ENCODE measurements at regions not wholly inside any gene's neighbourhood (a gene's known extent, or its start where the extent isn't known, plus 50 kb on each side); places are given as distances from the start of the nearest gene placed in this dataset.
"Not testable (repeated sequence)": the region's sequence is repeated elsewhere in the genome, so short reads cannot be mapped to it uniquely, and the experiment has no call there.

DNA sequence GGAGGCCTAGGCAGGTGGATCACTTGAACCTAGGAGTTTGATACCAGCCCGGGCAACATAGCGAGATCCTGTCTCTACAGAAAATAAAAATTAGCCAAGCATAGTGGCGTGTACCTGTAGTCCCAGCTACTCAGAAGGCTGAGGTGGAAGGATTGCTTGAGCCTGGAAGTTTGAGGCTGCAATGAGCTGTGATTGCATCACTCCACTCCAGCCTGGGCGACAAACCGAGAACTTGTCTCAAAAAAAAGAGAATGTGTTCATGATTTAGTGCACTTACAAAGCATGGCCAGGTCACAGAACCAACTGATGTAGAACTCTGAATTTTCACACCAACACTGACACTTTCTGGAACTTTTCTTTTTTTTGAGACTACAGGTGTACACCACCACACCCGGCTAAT, 182.7 kb downstream of the ZFP64 start:
- no peak for DNase-seq (ENCODE audit: low read depth in 2 of 2)

DNA sequence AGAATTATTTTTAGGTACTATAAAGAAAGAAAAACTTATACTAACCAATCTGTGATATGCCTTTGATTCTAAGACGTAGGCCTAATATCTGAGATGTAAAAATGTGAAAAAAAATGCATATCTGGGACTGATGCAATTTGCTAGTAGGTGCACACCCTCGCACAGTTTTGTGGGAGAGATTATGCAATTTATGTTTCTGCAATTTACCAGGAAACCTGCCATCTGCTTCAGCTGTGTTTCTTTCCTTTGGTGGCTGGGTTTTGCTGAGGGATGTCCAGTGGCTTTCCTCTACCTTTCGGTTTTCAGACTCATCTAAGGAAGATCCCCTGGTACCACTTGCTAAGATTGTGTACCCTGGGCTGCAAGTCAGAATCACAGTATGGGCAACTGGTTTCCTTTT, 186.9 kb downstream of the ZFP64 start:
- DNase-seq (ENCODE audit: low read depth in 2 of 2): no peak

GRCh38 chr20:52004018-52004417, 187.6 kb downstream of the ZFP64 start:
- no peak for DNase-seq (ENCODE audit: low read depth in 2 of 2)

DNA sequence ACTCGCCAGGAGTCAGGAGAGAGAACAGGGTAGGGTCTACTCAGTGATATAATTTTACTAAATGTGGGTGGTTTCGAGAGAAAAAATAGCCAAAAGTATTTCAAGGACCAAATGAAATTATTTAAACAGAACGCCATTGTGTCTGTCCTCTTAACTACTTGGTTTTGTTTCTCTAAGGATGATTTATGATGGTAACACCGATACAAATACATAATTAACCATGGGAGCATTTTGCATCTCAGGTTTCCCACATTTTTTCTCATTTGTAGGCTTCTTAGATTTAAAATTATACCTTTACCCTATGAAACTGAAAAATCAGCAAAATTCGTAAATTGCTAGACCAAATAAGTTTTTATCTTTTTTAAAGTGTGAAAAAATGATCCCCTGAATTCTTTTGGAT, 188.2 kb downstream of the ZFP64 start:
- DNase-seq (ENCODE audit: low read depth in 2 of 2): no peak

DNA sequence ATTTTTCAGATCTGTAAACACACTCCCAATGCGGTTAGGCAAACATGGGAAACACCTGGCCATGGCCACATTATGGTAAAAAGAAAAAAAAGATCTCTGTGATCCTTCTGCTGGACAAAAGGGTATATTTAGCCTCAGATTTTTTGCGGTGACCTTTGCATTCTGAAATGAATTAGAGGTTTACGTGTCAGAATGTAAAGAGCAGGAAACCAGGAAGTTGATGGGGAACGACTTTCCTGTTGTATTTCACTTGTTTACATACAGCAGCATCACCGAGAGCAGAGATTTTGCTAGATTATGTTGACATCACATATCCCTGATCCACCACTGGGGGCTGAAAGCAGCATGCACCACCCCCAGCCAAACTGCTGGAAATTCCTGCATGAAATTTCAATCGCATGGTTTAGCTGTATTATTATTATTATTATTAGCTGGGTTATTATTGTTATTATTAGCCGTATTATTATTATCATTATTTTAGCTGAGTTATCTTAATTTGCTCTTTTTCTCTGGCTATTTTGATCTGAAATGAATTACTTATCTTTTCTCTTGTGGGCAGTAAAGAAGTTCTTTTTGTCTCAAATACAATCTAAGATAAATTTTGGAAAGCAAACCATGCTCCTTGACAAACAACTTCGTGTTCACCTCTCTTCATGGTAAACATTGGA, 189.4 kb downstream of the ZFP64 start:
- DNase-seq (ENCODE audit: low read depth in 2 of 2): peak; percentile 95 to 97

DNA sequence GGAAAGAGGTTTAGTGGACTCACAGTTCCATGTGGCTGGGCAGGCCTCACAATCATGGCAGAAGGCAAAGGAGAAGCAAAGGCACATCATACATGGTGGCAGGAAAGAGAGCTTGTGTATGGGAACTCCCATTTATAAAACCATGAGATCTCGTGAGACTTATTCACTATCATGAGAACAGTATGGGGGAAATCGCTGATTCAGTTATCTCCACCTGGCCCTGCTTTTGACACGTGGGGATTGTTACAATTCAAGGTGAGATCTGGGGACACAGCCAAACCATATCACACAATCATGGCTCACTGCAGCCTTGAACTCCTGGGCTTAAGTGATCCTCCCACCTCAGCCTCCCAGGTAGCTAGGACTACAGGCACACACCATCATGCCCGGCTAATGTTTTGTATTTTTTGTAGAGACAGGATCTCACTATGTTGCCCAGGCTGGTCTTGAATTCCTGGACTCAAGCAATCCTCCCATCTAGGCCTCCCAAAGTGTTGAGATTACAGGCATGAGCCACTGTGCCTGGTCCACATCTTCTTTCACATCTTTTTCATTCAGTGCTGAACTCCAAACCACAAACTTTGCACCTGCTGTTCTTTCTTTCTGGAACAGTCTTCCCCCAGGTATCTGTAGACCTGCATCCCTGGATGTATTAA, 194.2 kb downstream of the ZFP64 start:
- DNase-seq (ENCODE audit: low read depth in 2 of 2): not testable (repeated sequence)

- peak in 1 of 2 donors; percentile 73 for DNase-seq (ENCODE audit: low read depth in 2 of 2)
Observed at GRCh38 chr20:51995551-51995951, 193.2 kb upstream of the SALL4 start.

- DNase-seq (ENCODE audit: low read depth in 2 of 2): no peak
Observed at GRCh38 chr20:51994751-51995417, 192.6 kb upstream of the SALL4 start.

- DNase-seq (ENCODE audit: low read depth in 2 of 2): no peak
Observed at GRCh38 chr20:51987812-51988211, 185.5 kb upstream of the SALL4 start.

- peak; percentile 97 for DNase-seq (ENCODE audit: low read depth in 2 of 2)
Observed at GRCh38 chr20:51985013-51985415, 182.7 kb upstream of the SALL4 start.

DNA sequence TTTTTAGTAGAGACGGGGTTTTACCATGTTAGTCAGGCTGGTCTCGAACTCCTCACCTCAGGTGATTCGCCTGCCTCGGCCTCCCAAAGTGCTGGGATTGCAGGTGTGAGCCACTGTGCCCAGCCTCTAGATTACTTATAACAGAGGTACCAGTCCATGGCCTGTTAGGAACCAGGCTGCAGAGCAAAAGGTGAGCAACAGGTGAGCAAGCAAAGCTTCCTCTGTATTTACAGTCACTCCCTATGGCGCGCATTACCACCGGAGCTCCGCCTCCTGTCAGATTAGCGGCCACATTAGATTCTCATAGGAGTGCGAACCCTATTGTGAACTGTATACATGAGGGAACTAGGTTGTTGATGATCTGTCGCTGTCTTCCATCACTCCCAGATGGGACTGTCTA, 178.0 kb upstream of the SALL4 start:
- DNase-seq (ENCODE audit: low read depth in 2 of 2): no peak

- DNase-seq (ENCODE audit: low read depth in 2 of 2): no peak
Observed at GRCh38 chr20:51979226-51979625, 176.9 kb upstream of the SALL4 start.

- DNase-seq (ENCODE audit: low read depth in 2 of 2): no peak
Observed at GRCh38 chr20:51978070-51978501, 175.8 kb upstream of the SALL4 start.

GRCh38 chr20:51972056-51972455, 169.7 kb upstream of the SALL4 start:
- no peak for DNase-seq (ENCODE audit: low read depth in 2 of 2)

DNA sequence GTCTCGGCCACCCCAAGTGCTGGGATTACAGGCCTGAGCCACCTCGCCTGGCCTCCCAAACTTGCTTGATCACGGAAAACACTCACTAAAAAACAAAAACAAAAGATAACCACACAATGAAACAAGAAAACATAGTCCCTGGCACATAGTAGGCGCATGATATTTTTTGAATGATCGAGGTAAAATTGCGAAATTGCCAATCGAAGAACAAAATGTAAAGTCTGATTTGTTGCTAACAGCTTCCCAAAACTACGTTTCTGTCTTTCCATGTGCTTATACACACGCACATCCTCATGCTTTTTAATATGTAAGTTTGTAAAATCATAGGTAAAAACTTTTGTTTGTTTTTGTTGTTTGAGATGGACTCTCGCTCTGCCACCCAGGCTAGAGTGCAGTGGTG, 168.5 kb upstream of the SALL4 start:
- DNase-seq (ENCODE audit: low read depth in 2 of 2): no peak

DNA sequence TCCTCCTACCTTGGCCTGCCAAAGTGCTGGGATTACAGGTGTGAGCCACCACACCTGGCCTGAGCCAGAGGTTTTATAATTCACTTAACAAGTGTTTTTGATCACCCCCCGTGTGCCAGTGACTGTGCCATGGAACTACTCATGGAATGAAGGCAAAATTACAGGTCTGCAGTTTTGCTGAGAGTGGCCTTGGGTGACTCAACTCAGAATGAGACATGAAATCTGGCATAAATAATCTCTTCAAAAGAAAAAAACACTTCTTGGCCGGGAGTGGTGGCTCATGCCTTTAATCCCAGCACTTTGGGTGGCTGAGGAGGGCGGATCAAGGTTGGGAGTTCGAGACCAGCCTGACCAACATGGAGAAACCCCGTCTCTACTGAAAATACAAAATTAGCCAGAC, 166.9 kb upstream of the SALL4 start:
- DNase-seq (ENCODE audit: low read depth in 2 of 2): no peak

DNA sequence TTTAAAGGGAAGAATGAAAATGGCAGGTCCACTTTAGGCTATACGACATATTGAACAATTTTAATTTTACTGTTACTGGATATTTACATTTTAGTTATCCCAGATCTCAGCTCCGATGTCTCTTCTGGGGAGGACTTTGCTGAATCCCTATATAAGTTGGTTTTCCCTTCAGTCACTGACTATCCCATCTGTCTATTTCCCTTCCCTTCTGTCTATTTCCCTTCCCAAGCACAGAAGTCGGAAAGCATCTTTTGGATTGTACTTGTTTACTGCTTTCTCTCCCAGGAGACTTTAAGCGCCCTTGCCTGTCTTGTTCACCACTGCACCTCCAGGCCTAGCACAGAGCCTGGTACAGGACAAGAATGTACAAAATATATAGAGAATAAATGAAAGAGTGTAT, 165.8 kb upstream of the SALL4 start:
- no peak for DNase-seq (ENCODE audit: low read depth in 2 of 2)

- DNase-seq (ENCODE audit: low read depth in 2 of 2): peak; percentile 64 to 81
Observed at GRCh38 chr20:51966296-51966971, 164.1 kb upstream of the SALL4 start.

DNA sequence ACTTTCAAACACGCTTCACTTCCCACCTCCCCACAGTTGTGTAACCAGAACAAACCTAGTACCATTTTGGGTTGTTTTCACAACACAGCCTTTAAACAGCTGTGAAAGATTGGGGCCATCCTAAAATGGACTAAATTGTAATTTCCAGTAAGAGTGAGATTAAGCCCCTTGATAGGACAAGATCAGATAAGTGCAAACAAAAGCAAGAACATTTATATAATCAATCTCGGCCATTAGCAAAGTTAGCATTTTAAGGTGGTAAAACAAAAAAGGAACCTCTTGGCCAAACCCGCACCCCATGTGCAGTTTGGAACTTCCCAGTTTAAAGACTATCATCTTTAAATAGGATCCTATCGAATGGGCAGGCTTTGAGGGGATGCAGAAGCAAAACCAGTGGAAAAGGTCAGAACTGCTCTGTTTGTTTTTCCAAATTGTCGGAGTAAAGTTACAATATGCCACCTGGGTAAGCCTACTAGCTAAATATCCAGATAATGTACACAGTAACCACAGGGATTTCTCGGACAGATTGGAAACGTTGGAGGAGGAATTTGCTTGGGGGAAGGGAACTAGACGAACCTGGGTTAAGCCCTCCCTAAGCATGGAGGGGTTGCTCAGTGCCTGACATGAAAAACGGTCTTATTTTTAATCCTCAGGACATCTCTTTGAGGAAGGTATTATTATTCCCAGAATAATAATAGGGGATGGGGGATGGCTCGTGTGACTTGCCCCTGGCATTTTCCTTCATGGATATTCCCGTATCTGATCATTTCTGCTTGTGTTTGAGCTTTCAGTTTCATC, 159.8 kb upstream of the SALL4 start:
- no peak for DNase-seq (ENCODE audit: low read depth in 2 of 2)

DNA sequence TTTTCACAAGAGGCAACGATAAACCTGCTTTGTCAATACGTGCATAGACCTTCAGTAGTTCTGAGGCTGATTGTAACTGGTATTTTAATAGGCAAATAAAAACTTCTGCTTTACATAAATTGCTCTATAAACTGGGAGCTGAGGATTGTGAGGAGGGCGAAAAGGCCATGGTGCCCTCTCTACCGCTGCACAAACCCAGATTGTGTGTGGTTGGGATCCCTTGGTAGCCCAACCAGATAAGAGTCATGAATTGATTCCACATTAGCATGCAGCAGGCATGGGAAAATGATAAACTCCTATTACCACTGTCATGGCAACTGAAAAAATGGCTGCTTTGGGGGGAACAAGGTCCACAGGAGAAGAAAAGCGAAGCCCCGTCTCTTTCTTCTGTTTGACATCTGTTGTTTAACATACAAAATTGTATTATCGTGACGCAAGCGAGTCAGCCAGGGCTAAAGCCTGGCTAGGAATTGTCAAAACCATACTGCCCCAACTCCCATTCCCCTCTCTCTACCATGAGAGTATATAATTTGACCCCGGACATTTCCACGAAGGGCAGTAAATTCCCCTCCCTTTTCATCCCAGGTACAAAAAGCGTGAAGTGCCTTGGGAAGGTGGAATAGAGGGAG, 157.8 kb upstream of the SALL4 start:
- DNase-seq (ENCODE audit: low read depth in 2 of 2): no peak

DNA sequence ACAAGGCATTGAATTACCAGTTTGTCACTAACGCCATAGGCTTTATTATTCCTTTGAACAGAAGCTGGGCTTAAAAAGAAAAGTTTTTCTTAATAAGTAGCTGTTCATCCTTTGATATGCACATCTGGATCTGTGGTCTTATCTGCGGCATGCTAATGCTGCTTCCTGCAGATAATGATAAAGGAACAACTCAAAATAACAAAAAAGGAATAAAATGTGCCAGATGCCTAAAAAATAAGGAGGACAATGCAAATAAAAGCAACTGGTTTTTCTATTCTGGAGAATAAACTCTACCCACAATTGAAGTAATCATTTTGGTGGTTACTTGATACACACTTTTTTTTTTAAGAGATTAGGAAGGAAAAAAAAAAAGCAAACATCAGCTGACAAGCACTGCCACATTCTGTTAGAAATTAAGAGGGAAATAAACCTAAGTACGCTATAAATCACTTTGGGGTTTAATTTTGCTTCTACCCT, 156.8 kb upstream of the SALL4 start:
- DNase-seq (ENCODE audit: low read depth in 2 of 2): peak in 1 of 2 donors; percentile 35
